ENCODE measurements at regions not wholly inside any gene's neighbourhood (a gene's known extent, or its start where the extent isn't known, plus 50 kb on each side); places are given as distances from the start of the nearest gene placed in this dataset.

- Histone ChIP-seq H3K4me1 (ENCODE audit: insufficient read depth, low read length, poor library complexity, severe bottlenecking) (no peaks in the 10 kb centered on the region), H3K27ac (ENCODE audit: low read depth, low read length, poor library complexity, severe bottlenecking) (no peak overlapping the region), H3K27me3 (replicated peaks; ENCODE audit: insufficient read depth, low read depth, low read length, poor library complexity) (peaks cover 16% of the 10 kb centered on the region), H3K4me3 (ENCODE audit: low read depth, low read length, poor library complexity, severe bottlenecking) (no peak overlapping the region), H3K36me3 (ENCODE audit: insufficient read depth, low read length, poor library complexity, severe bottlenecking) (no peaks in the 10 kb centered on the region), H3K9me3 (ENCODE audit: low read depth, low read length, poor library complexity, severe bottlenecking) (no peaks in the 10 kb centered on the region)
- no peak for DNase-seq (ENCODE audit: low spot score)
- TF ChIP-seq CTCF (conservative IDR thresholded peaks at IDR 0.05; ENCODE audit: low read depth, low read length), result no peak
- TF ChIP-seq EZH2 (IDR thresholded peaks at IDR 0.05; ENCODE audit: borderline replicate concordance, low read depth, low read length, poor library complexity, severe bottlenecking), result no peak
- ChIA-PET CTCF (no interaction called here), POLR2A (ENCODE audit: low non-redundant PET) (no interaction called here)
- intact Hi-C loops (cut with micrococcal nuclease; ENCODE audit: unreplicated experiment), result no loop called here
- BruUV-seq (replicated peaks), result no TSS peak
Measured at GRCh38 chr12:4044101-4044500, 170.9 kb upstream of the PARP11 start.

GRCh38 chr12:4041187-4041885 is 168.1 kb upstream of the PARP11 start:
- ChIA-PET POLR2A (ENCODE audit: low non-redundant PET) (no interaction called here), CTCF (interaction anchor here (0.5 kb wide), 1 partner anchor 67 kb away, joined by 6 read pairs; no protein-coding TSS in a partner anchor)
- no TSS peak for BruUV-seq (replicated peaks)
- no peaks in the 10 kb centered on the region for H3K4me1 ChIP-seq (ENCODE audit: insufficient read depth, low read length, poor library complexity, severe bottlenecking)
- TF ChIP-seq EZH2 (IDR thresholded peaks at IDR 0.05; ENCODE audit: borderline replicate concordance, low read depth, low read length, poor library complexity, severe bottlenecking), result no peak
- H3K27me3 ChIP-seq (replicated peaks; ENCODE audit: insufficient read depth, low read depth, low read length, poor library complexity), result peaks cover 6% of the 10 kb centered on the region
- H3K9me3 ChIP-seq (ENCODE audit: low read depth, low read length, poor library complexity, severe bottlenecking), result no peaks in the 10 kb centered on the region
- H3K27ac ChIP-seq (ENCODE audit: low read depth, low read length, poor library complexity, severe bottlenecking), result no peak overlapping the region
- H3K36me3 ChIP-seq (ENCODE audit: insufficient read depth, low read length, poor library complexity, severe bottlenecking), result no peaks in the 10 kb centered on the region
- H3K4me3 ChIP-seq (ENCODE audit: low read depth, low read length, poor library complexity, severe bottlenecking), result no peak overlapping the region
- intact Hi-C loops (cut with micrococcal nuclease; ENCODE audit: unreplicated experiment), result no loop called here
- no peak for DNase-seq (ENCODE audit: low spot score)

- H3K36me3 ChIP-seq (ENCODE audit: insufficient read depth, low read length, poor library complexity, severe bottlenecking), result no peaks in the 10 kb centered on the region
- no peak for DNase-seq (ENCODE audit: low spot score)
- no peak overlapping the region for H3K4me3 ChIP-seq (ENCODE audit: low read depth, low read length, poor library complexity, severe bottlenecking)
- H3K27ac ChIP-seq (ENCODE audit: low read depth, low read length, poor library complexity, severe bottlenecking), result no peak overlapping the region
- POLR2A ChIA-PET (ENCODE audit: low non-redundant PET), result no interaction called here
- H3K4me1 ChIP-seq (ENCODE audit: insufficient read depth, low read length, poor library complexity, severe bottlenecking), result no peaks in the 10 kb centered on the region
- BruUV-seq (replicated peaks), result no TSS peak
- no peak for TF ChIP-seq EZH2 (IDR thresholded peaks at IDR 0.05; ENCODE audit: borderline replicate concordance, low read depth, low read length, poor library complexity, severe bottlenecking)
- TF ChIP-seq CTCF (conservative IDR thresholded peaks at IDR 0.05; ENCODE audit: low read depth, low read length), result no peak
- H3K27me3 ChIP-seq (replicated peaks; ENCODE audit: insufficient read depth, low read depth, low read length, poor library complexity), result no peaks in the 10 kb centered on the region
- CTCF ChIA-PET, result no interaction called here
- intact Hi-C loops (cut with micrococcal nuclease; ENCODE audit: unreplicated experiment), result no loop called here
- H3K9me3 ChIP-seq (ENCODE audit: low read depth, low read length, poor library complexity, severe bottlenecking), result no peaks in the 10 kb centered on the region
Measured at GRCh38 chr12:4039931-4040330, 166.7 kb upstream of the PARP11 start.

Measured in A673 (cell line).